HepG2 (cell line): ENCODE measurements at regions not wholly inside any gene's neighbourhood (a gene's known extent, or its start where the extent isn't known, plus 50 kb on each side); places are given as distances from the start of the nearest gene placed in this dataset.

Experiments
- ATAC-seq: fragments of 200-7000 bp; cut with Tn5 transposase; 3 replicates; pipeline ENCODE4 v1.9.1; 2020; ENCODE audit warnings: mild to moderate bottlenecking, moderate library complexity
- BruUV-seq: library from RNA; stranded (reverse); fragments of 400-500 nt; replicated peaks from 2 replicates; lab custom pipeline; 2021; lab: Mats Ljungman, UMichigan
- CTCF ChIA-PET: fragments of 300-600 bp; formaldehyde crosslinking; extraction: SDS; loops from one replicate; lab custom pipeline; 2021; ENCODE audit warnings: low total read pairs, inconsistent platforms, low intra/inter-chr PET ratio; lab: Yijun Ruan, JAX
- POLR2A ChIA-PET: fragments of 350-600 bp; sonication (Branson Sonifier 250); formaldehyde crosslinking; loops from one replicate; lab custom pipeline; 2020; ENCODE audit warnings: antibody characterized with exemption, inconsistent platforms; lab: Yijun Ruan, JAX
- DNase-seq: peaks from one replicate; pipeline ENCODE4 v3.0.0-alpha.2; 2015; ENCODE audit warnings: low spot score
- FAIRE-seq: peaks from 3 replicates; lab custom pipeline; 2011; peaks lifted over from hg19 to GRCh38; lab: Jason Lieb, UNC
- H2AFZ ChIP-seq: one replicate; pipeline ENCODE4 v1.6.1; 2011; ENCODE audit warnings: low read length, inconsistent platforms
- H3K27ac ChIP-seq: fragments of 300-600 bp; 3 replicates; pipeline ENCODE4 v1.8.0; 2011; ENCODE audit warnings: mixed run types, mild to moderate bottlenecking, mixed read lengths, low read length, inconsistent platforms; ENCODE audit not compliant: insufficient read depth; ENCODE audit errors: extremely low read length
- H3K27me3 ChIP-seq, 2 experiments: fragments of 200-600 bp in 1 of 2; 2 replicates in 1 of 2; 3 replicates in 1 of 2; pipeline versions ENCODE4 v1.6.0 to v1.8.0; 2011; ENCODE audit warnings: low read length in 2 of 2, mild to moderate bottlenecking in 2 of 2, moderate library complexity in 2 of 2, inconsistent platforms in 1 of 2; ENCODE audit not compliant: insufficient read depth in 2 of 2, control insufficient read depth in 1 of 2
- H3K36me3 ChIP-seq, 2 experiments: fragments of 200-600 bp in 1 of 2; replicated peaks in 1 of 2; 2 replicates in 1 of 2; 3 replicates in 1 of 2; pipeline versions ENCODE4 v1.5.1 to v1.8.0; 2011; ENCODE audit warnings: low read length in 2 of 2, inconsistent platforms in 1 of 2; ENCODE audit not compliant: insufficient read depth in 2 of 2, control insufficient read depth in 1 of 2
- H3K4me1 ChIP-seq: 2 replicates; pipeline ENCODE4 v1.5.1; 2012; ENCODE audit warnings: low read length, inconsistent platforms; ENCODE audit not compliant: insufficient read depth
- H3K4me2 ChIP-seq: 2 replicates; pipeline ENCODE4 v1.6.0; 2011; ENCODE audit warnings: low read depth, low read length, inconsistent platforms
- H3K4me3 ChIP-seq, 3 experiments: fragments of 200-600 bp in 1 of 3; sonication (generic), shearing (Covaris generic) in 1 of 3; replicated peaks in 1 of 3; 2 replicates each; pipeline ENCODE4 v1.5.1; 2011 to 2016; ENCODE audit warnings: low read length in 3 of 3, inconsistent platforms in 2 of 3, low read depth in 2 of 3, mild to moderate bottlenecking in 2 of 3, control low read depth in 1 of 3, mixed read lengths in 1 of 3; ENCODE audit not compliant: insufficient read depth in 1 of 3
- H3K79me2 ChIP-seq: one replicate; pipeline ENCODE4 v1.6.1; 2011; ENCODE audit warnings: low read length, inconsistent platforms; ENCODE audit not compliant: insufficient read depth
- H3K9ac ChIP-seq: 2 replicates; pipeline ENCODE4 v1.6.0; 2011; ENCODE audit warnings: mild to moderate bottlenecking, low read depth, low read length, inconsistent platforms; ENCODE audit not compliant: insufficient read depth
- H3K9me3 ChIP-seq: 2 replicates; pipeline ENCODE4 v1.5.1; 2012; ENCODE audit warnings: mild to moderate bottlenecking, low read length
- H4K20me1 ChIP-seq: 2 replicates; pipeline ENCODE4 v1.6.0; 2011; ENCODE audit warnings: inconsistent platforms, mild to moderate bottlenecking, low read length, moderate library complexity; ENCODE audit not compliant: insufficient read depth
- SMAD9 ChIP-seq: sonication (generic); formaldehyde crosslinking; IDR thresholded peaks from 2 replicates; pipeline ENCODE4 v1.5.1; 2020; ENCODE audit warnings: mild to moderate bottlenecking, missing genetic modification reagents
- TOE1 ChIP-seq: sonication (generic); formaldehyde crosslinking; IDR thresholded peaks from 2 replicates; pipeline ENCODE4 v1.4.0; 2020; ENCODE audit warnings: mild to moderate bottlenecking, missing genetic modification reagents
- WGBS: methylation state at CpG from one replicate; pipeline ENCODE4 v1.1.6; 2017; ENCODE audit warnings: low lambda C conversion rate; 5-methylcytosine and 5-hydroxymethylcytosine counted together
- in situ Hi-C: cut with HindIII; loops from 2 replicates; pipeline ENCODE4 v1.10.0; 2017; ENCODE audit warnings: low pct_unique_long_range_greater_than_20kb; ENCODE audit not compliant: extremely low pct_ligation_motif_present
- intact Hi-C: fragments of 100-400 bp; cut with micrococcal nuclease; formaldehyde crosslinking; loops from one replicate; pipeline ENCODE4 v1.10.0; 2022; ENCODE audit not compliant: unreplicated experiment

- TF ChIP-seq TOE1 (CRISPR knock-in tag), result no peak
- TF ChIP-seq, all 625 proteins: peak for 0
- Histone ChIP-seq H3K27ac (no peak overlapping the region), H3K36me3 (no peaks in the 10 kb centered on the region), H3K9me3 (no peaks in the 10 kb centered on the region), H4K20me1 (no peaks in the 10 kb centered on the region), H3K9ac (no peak overlapping the region), H3K79me2 (no peaks in the 10 kb centered on the region), H2AFZ (no peak overlapping the region), H3K4me2 (no peak overlapping the region), H3K4me1 (no peaks in the 10 kb centered on the region), H3K27me3 (no peaks in the 10 kb centered on the region), H3K4me3 (no peak overlapping the region)
- ATAC-seq (no peak), FAIRE-seq (no peak), DNase-seq (no peak)
- BruUV-seq, result no TSS peak
- 3% methylated on average over 3 of the region's 3 CpGs for WGBS
- intact Hi-C loops, result no loop called here
- in situ Hi-C loops, result no loop called here
- POLR2A ChIA-PET, result no interaction called here
- CTCF ChIA-PET, result no interaction called here
These were observed 109.2 kb downstream of the PPP1R3A start for GRCh38 chr7:113809581-113809980.

DNA sequence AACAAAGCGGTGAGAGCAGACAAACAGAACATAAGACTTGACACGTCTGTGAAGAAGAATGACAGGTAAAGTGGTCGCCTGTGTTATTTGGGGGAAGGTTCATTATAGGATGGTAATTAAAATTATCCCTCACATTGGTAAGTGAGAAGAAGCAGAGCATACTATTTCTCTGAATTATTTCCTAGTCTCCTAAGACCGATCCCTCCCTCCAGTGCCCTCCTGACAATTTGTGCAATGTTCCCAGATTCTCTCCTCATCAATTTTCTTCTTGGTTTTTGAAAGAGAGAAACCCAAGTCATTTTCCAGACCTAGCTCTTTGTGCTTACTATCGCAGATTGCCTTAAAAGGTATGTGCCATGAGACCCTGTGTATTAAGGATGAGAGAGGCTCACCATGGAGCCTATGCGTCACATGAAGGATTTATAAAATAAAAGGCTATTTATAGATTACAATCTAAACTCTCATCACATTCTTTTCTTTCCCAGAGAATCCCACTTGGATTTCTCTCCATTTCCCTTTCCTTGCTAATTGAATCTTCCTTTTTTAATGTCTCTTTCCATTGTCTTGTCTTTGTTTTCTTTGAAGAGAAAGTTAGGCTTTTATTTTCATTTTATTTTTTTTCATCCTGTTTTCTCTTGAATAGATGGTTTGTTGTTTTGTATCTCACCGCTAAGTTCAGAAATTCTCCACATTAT is 112.0 kb downstream of the PPP1R3A start:
- Histone ChIP-seq H3K4me2 (no peak overlapping the region), H2AFZ (no peak overlapping the region), H4K20me1 (no peaks in the 10 kb centered on the region), H3K4me1 (no peaks in the 10 kb centered on the region), H3K9me3 (no peaks in the 10 kb centered on the region), H3K36me3 (no peaks in the 10 kb centered on the region), H3K27me3 (no peaks in the 10 kb centered on the region), H3K4me3 (no peak overlapping the region), H3K27ac (no peak overlapping the region), H3K9ac (no peak overlapping the region), H3K79me2 (no peaks in the 10 kb centered on the region)
- BruUV-seq, result no TSS peak
- FAIRE-seq, result no peak
- ChIA-PET CTCF (no interaction called here), POLR2A (no interaction called here)
- ATAC-seq, result no peak
- no peak for DNase-seq
- 12% methylated on average over 7 of the region's 7 CpGs for WGBS
- TF ChIP-seq SMAD9 (CRISPR knock-in tag), result no peak
- intact Hi-C loops (no loop called here), in situ Hi-C loops (no loop called here)
